Testis (tissue), 2 donors: ENCODE measurements at regions not wholly inside any gene's neighbourhood (a gene's known extent, or its start where the extent isn't known, plus 50 kb on each side); places are given as distances from the start of the nearest gene placed in this dataset.
"Not testable (repeated sequence)": the region's sequence is repeated elsewhere in the genome, so short reads cannot be mapped to it uniquely, and the experiment has no call there.

ENCODE experiments used
- DNase-seq: peaks from one replicate; pipeline ENCODE4 v3.0.0-alpha.2; 2019
- H3K27ac ChIP-seq, 2 donors: fragments of 200-600 bp; sonication (generic); one replicate each; pipeline ENCODE4 v1.5.1; 2019
- H3K27me3 ChIP-seq: fragments of 200-600 bp; sonication (generic); one replicate; pipeline ENCODE4 v1.5.1; 2019
- H3K36me3 ChIP-seq: fragments of 200-600 bp; sonication (generic); one replicate; pipeline ENCODE4 v1.5.1; 2017; ENCODE audit warnings: low read depth; ENCODE audit errors: missing control alignments
- H3K4me1 ChIP-seq: fragments of 200-600 bp; sonication (generic); one replicate; pipeline ENCODE4 v1.5.1; 2019
- H3K4me3 ChIP-seq, 2 donors: fragments of 200-600 bp; sonication (generic); one replicate each; pipeline ENCODE4 v1.5.1; 2017 to 2019
- H3K9me3 ChIP-seq: fragments of 200-600 bp; sonication (generic); one replicate; pipeline ENCODE4 v1.5.1; 2017
- POLR2A ChIP-seq: fragments of 450-650 bp; IDR thresholded peaks from one replicate; pipeline ENCODE4 v1.6.1; 2017; ENCODE audit warnings: antibody characterized with exemption, mild to moderate bottlenecking, moderate library complexity
- WGBS, 2 donors: methylation state at CpG; one replicate each; pipeline ENCODE4 v1.1.5; 2018; 5-methylcytosine and 5-hydroxymethylcytosine counted together
- intact Hi-C: fragments of 100-400 bp; cut with DNase I; formaldehyde crosslinking; loops from one replicate; pipeline ENCODE4 v1.15.1; 2023; ENCODE audit warnings: low total_unique reads
- TF ChIP-seq, protein P1 (sequence below), 3 experiments: fragments of 450-650 bp in 2 of 3; fragments of 200-600 bp in 1 of 3; sonication (generic) in 1 of 3; IDR thresholded peaks; one replicate each; pipeline ENCODE4 v1.5.1; 2016 to 2019; ENCODE audit warnings: antibody characterized with exemption in 3 of 3, mild to moderate bottlenecking in 2 of 3, moderate library complexity in 1 of 3

- Histone ChIP-seq H3K4me3 (peak overlapping the region in 1 of 2 donors; percentile 44), H3K27me3 (no peaks in the 10 kb centered on the region), H3K9me3 (no peaks in the 10 kb centered on the region), H3K27ac (no peak overlapping the region), H3K4me1 (no peaks in the 10 kb centered on the region), H3K36me3 (no peaks in the 10 kb centered on the region)
- no peak for DNase-seq
- no peak for TF ChIP-seq POLR2A
- TF ChIP-seq, protein P1, sequence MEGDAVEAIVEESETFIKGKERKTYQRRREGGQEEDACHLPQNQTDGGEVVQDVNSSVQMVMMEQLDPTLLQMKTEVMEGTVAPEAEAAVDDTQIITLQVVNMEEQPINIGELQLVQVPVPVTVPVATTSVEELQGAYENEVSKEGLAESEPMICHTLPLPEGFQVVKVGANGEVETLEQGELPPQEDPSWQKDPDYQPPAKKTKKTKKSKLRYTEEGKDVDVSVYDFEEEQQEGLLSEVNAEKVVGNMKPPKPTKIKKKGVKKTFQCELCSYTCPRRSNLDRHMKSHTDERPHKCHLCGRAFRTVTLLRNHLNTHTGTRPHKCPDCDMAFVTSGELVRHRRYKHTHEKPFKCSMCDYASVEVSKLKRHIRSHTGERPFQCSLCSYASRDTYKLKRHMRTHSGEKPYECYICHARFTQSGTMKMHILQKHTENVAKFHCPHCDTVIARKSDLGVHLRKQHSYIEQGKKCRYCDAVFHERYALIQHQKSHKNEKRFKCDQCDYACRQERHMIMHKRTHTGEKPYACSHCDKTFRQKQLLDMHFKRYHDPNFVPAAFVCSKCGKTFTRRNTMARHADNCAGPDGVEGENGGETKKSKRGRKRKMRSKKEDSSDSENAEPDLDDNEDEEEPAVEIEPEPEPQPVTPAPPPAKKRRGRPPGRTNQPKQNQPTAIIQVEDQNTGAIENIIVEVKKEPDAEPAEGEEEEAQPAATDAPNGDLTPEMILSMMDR (IDR thresholded peaks at IDR 0.05): no peak
- 44 to 55% methylated on average over 6 of the region's 6 CpGs for WGBS, 2 donors
- intact Hi-C loops: no loop called here
Measured at GRCh38 chr1:112855152-112855828, 100.7 kb downstream of the SLC16A1 start.

- peak; percentile 31 for DNase-seq
- intact Hi-C loops, H3K9me3 ChIP-seq, H3K4me1 ChIP-seq, H3K27ac ChIP-seq, H3K36me3 ChIP-seq, H3K27me3 ChIP-seq: not testable (repeated sequence)
- WGBS, 2 donors: 44% methylated on average over 16 of the region's 45 CpGs; no CpG with 5 or more reads in 1 of the 2 donors
- H3K4me3 ChIP-seq: peak overlapping the region; percentile 44 to 46
Measured at GRCh38 chr1:112854368-112854984, 101.5 kb downstream of the SLC16A1 start.

DNA sequence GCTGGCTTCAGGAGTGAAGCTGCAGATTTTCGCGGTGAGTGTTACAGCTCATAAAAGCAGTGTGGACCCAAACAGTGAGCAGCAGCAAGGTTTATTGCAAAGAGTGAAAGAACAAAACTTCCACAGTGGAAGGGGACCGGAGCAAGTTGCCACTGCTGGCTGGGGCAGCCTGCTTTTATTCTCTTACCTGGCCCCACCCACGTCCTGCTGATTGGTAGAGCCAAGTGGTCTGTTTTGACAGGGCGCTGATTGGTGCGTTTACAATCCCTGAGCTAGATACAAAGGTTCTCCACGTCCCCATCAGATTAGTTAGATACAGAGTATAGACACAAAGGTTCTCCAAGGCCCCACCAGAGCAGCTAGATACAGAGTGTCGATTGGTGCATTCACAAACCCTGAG lies 102.1 kb downstream of the SLC16A1 start:
- H3K27me3 ChIP-seq, intact Hi-C loops, H3K4me1 ChIP-seq, H3K9me3 ChIP-seq, H3K36me3 ChIP-seq, H3K27ac ChIP-seq: not testable (repeated sequence)
- peak; percentile 57 for DNase-seq
- H3K4me3 ChIP-seq: peak overlapping the region in 1 of 2 donors; percentile 46
- WGBS, 2 donors: 62 to 74% methylated on average over 7 to 8 of the region's 8 CpGs

DNA sequence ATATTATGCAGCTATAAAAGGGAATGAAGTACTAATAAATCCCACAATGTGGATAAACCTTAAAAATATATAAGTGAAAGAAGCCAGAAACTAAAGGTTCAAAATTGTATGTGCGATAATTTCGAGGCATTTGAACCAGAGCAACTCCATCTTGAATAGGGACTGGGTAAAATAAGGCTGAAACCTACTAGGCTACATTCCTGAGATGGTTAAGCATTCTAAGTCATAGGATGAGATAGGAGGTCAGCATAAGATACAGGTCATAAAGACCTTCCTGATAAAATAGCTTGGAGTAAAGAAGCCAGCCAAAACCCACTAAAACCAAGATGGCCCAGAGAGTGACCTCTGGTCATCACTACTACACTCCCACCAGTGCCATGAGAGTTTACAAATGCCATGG lies 103.1 kb downstream of the SLC16A1 start:
- H3K36me3 ChIP-seq: no peaks in the 10 kb centered on the region
- intact Hi-C loops: no loop called here
- TF ChIP-seq, protein P1 (IDR thresholded peaks at IDR 0.05): no peak
- no peak for TF ChIP-seq POLR2A
- DNase-seq: no peak
- H3K27me3 ChIP-seq: no peaks in the 10 kb centered on the region
- no peak overlapping the region for H3K27ac ChIP-seq
- WGBS, 2 donors: 85 to 94% methylated on average over 2 of the region's 2 CpGs
- H3K4me1 ChIP-seq: no peaks in the 10 kb centered on the region
- H3K9me3 ChIP-seq: no peaks in the 10 kb centered on the region
- no peak overlapping the region for H3K4me3 ChIP-seq

- WGBS, 2 donors: 64 to 74% methylated on average over 10 of the region's 10 CpGs
- intact Hi-C loops: no loop called here
- Histone ChIP-seq H3K36me3 (no peaks in the 10 kb centered on the region), H3K4me3 (peak overlapping the region in 1 of 2 donors; percentile 34), H3K4me1 (no peaks in the 10 kb centered on the region), H3K9me3 (no peaks in the 10 kb centered on the region), H3K27ac (no peak overlapping the region), H3K27me3 (no peaks in the 10 kb centered on the region)
- DNase-seq: peak; percentile 36
- no peak for TF ChIP-seq POLR2A
- TF ChIP-seq, protein P1 (IDR thresholded peaks at IDR 0.05): no peak
Measured at GRCh38 chr1:112852276-112852675, 103.7 kb downstream of the SLC16A1 start.
